COLO829 (cell line): ENCODE measurements at regions not wholly inside any gene's neighbourhood (a gene's known extent, or its start where the extent isn't known, plus 50 kb on each side); places are given as distances from the start of the nearest gene placed in this dataset.
A peak's percentile ranks its signal among the peaks of the same experiment; 100 is the strongest.
"Not testable (repeated sequence)": the region's sequence is repeated elsewhere in the genome, so short reads cannot be mapped to it uniquely, and the experiment has no call there.

Experiments
- DNase-seq: peaks from one replicate; pipeline ENCODE4 v3.0.0; 2012; ENCODE audit warnings: low spot score

GRCh38 chr4:60885011-60885410, 315.1 kb upstream of the ADGRL3 start:
- no peak for DNase-seq

- no peak for DNase-seq
Measured at GRCh38 chr4:60890743-60891142, 309.4 kb upstream of the ADGRL3 start.

DNA sequence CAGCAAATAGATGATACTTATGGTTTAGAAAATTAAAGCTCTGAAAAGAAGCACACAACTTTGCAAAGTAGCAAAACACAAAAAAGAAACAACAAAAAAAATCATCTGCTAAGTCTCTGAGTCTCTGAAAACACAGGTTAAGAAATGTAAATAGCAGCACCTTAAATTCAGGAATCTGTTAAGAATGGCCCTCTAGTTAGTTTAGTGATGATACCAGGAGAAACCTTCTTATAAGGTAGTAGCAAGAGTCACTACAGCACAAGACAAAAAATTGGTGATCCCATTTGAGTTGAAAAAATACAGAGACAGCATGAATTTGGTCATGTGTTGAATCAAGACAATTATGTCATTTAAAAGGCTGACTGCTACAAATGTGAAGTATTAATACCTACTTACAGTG, 308.2 kb upstream of the ADGRL3 start:
- no peak for DNase-seq

DNA sequence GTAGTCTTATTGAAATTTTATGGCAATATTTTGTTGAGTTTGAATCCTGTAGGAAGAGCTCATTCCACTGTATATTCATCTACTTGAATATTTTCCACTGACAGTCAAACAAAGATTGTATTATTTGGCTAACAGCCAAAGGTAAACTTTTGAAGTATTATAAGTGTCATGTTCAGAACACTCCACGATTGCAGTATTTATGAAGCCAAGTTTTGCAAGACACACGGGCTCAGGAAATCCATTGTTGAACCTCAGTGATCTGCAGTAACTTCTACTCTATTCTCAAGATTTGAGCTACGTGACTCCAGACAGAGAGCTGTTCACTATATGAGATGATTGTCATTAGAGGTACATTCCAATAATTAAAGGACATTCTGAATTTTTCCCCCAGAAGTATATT, 302.7 kb upstream of the ADGRL3 start:
- DNase-seq, result no peak

DNA sequence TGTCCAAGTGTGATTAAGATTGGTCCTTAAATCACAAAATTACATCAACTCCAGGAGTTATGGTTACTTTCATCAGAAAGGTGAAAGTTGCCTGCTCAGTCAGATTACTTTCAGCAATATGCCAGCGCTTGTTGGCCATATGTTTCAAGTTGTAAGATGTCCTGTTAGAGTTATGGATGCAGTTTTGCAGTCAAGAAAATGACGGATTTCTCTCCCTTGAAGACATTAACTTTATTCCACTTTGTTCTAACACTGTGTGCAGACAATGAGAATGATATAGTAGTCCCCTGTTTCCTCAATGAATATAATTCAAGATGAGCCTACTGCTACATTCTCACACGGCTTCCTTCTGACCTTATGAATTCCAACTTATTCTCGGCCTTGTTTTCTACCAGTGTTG, 295.0 kb upstream of the ADGRL3 start:
- DNase-seq, result no peak

- DNase-seq, result peak; percentile 35
Measured at GRCh38 chr4:60911127-60911526, 289.0 kb upstream of the ADGRL3 start.

DNA sequence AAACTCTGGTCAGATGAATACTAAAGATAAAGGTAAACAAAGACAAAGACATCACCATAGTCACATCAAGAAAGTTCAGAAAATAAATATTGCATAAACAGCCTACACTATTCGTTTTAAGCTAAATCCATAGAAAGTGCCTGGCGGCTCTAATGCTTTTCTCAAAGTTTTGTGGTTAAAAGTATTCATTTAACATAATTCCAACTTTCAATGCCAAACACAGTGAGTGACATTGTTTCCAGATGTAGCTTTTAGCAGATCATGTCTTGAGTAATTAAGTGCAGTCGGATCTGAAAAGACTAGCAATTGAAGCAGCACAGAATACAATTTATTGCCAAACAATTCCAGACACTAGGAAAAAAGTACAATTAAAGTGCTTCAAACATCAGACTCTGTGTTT, 287.1 kb upstream of the ADGRL3 start:
- DNase-seq, result peak; percentile 63

- no peak for DNase-seq
Measured at GRCh38 chr4:60913671-60914070, 286.5 kb upstream of the ADGRL3 start.

GRCh38 chr4:60921735-60922134, 278.4 kb upstream of the ADGRL3 start:
- not testable (repeated sequence) for DNase-seq

- no peak for DNase-seq
Measured at GRCh38 chr4:60923075-60923474, 277.1 kb upstream of the ADGRL3 start.

- no peak for DNase-seq
Measured at GRCh38 chr4:60926624-60927023, 273.5 kb upstream of the ADGRL3 start.

GRCh38 chr4:60930866-60931265, 269.3 kb upstream of the ADGRL3 start:
- DNase-seq, result no peak

- no peak for DNase-seq
Measured at GRCh38 chr4:60934566-60935295, 265.4 kb upstream of the ADGRL3 start.

- DNase-seq, result no peak
Measured at GRCh38 chr4:60938181-60938580, 261.9 kb upstream of the ADGRL3 start.

- DNase-seq, result no peak
Measured at GRCh38 chr4:60938621-60939020, 261.5 kb upstream of the ADGRL3 start.

- DNase-seq, result no peak
Measured at GRCh38 chr4:60944060-60944459, 256.1 kb upstream of the ADGRL3 start.

DNA sequence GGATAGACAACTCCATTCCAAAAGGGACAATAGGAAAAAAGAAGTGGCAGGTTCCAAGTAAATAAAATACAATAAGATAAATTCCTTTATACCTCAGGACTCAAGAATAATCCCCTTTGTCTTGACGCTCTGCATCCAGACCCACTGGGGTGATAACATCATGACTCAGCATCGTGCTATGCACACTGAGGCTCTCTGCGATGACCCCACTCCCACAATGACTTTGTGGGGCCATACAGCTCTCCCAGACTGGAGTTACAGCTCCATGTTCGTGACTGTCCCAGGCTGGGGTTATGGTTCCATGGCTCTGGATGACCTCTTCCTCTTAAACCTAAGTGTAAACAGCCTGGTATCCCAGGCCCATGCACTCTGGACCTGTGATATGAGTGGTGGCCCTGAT, 254.5 kb upstream of the ADGRL3 start:
- no peak for DNase-seq

DNA sequence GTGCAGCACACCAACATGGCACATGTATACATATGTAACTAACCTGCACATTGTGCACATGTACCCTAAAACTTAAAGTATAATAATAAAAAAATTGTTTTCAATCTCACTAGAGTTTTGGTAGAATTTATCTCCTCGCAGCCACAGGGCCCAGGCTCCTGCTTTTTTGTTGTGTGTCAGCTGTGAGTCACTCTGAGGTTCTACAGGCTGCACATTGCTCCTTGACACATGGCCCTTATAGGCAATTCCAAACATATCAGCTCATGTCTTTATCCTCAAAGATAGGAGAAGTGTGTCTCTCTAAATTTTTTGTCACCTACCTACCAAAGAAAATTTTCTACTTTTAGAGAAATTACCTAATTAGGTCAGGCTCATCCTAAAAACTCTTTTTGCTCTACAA, 252.1 kb upstream of the ADGRL3 start:
- DNase-seq, result no peak

DNA sequence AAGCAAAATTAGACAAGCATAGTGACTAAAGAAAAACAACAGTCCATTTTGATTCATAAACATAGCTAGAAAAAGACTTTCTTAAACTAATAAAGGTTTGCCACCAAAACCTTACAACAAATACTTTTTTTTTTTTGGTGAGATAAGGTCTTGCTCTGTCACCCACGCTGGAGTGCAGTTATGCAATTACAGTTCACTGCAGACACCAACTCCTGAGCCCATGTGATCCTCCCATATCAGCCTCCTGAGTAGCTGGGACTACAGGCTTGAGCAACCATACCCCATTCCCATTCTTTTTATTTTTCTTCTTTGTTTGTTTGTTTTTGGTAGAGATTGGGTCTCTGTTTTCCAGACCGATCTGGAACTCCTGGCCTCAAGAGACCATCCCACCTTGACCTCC, 247.2 kb upstream of the ADGRL3 start:
- DNase-seq, result no peak

- DNase-seq, result no peak
Measured at GRCh38 chr4:60953826-60954225, 246.3 kb upstream of the ADGRL3 start.

DNA sequence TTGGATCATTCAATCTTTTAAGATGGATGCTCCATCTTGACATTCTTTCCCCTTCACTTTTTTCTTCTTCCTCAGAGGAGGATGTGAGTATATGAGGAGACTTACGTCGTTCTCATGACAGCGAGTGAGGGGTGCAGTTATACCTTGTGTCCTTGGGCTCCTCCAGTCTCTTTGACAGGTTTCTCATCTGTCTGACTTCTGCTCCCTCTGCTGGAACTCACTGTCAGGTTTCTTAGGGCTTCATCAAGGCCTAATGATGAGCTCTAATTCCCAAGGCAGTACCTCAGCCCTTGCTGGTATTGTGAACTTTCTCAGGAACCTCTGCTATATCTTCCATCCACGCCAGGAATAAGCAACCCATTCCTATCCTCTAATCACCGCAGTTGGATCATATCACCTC, 237.8 kb upstream of the ADGRL3 start:
- DNase-seq, result no peak

- no peak for DNase-seq
Measured at GRCh38 chr4:60981534-60981933, 218.6 kb upstream of the ADGRL3 start.

DNA sequence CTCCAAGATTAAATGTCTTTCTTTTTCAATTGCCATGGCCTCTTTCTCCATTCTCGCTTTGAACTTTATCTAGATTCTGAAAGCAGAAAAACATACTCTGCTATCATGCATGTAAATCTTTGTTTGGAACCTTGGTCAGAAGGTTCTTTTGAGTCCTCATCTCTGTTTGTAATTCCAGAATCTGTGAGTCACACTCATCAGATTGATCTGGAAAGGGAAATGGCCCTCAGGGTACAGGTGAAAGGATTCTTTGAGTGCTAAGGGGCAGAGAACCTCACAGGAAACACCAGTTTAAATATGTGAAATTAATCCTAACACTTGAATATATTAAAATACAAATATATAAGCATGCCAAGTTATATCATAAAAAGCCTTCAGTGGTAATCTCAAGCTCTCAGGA, 211.0 kb upstream of the ADGRL3 start:
- peak; percentile 48 for DNase-seq

DNA sequence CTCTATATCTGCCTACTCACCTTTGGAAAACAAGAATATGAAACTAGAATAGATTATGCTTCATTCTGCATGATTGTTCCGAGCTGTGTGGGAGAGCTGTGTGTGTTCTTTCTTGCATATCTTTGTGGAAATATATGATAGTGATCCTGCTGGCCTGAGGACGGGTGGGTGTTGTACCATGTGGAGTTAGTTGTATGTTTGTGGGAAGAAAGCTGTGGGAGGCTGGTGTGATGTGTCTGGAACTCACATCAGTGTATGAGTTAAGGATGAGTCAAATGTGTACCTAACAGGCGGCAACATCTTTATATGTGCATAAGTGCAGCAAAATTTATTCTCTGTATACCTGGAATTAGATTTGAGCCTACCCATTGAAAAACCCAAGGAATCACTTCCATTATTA, 208.1 kb upstream of the ADGRL3 start:
- DNase-seq, result no peak

GRCh38 chr4:61003301-61003700, 196.8 kb upstream of the ADGRL3 start:
- no peak for DNase-seq
